PC-9 (cell line): ENCODE measurements at regions not wholly inside any gene's neighbourhood (a gene's known extent, or its start where the extent isn't known, plus 50 kb on each side); places are given as distances from the start of the nearest gene placed in this dataset.

Experiments
- BruUV-seq: library from RNA; stranded (reverse); fragments of 400-500 nt; replicated peaks from 2 replicates; lab custom pipeline; 2021; lab: Mats Ljungman, UMichigan
- CTCF ChIA-PET: fragments of 300-600 bp; sonication (Branson Sonifier 250); formaldehyde crosslinking; loops from one replicate; lab custom pipeline; 2022; ENCODE audit warnings: antibody characterized with exemption; lab: Charles Lee
- POLR2A ChIA-PET: fragments of 300-600 bp; sonication (Branson Sonifier 250); formaldehyde crosslinking; loops from one replicate; lab custom pipeline; 2022; ENCODE audit warnings: antibody characterized with exemption; ENCODE audit not compliant: unreplicated experiment; lab: Charles Lee
- DNase-seq, 2 experiments: peaks; one replicate each; pipeline versions ENCODE4 v3.0.0 to v3.0.0-alpha.2; 2015 to 2022; ENCODE audit warnings: mixed read lengths in 1 of 2
- H2AFZ ChIP-seq: fragments of 200-600 bp; sonication (generic); 2 replicates; pipeline ENCODE4 v1.8.1; 2017; ENCODE audit warnings: antibody characterized with exemption
- H3F3A ChIP-seq: fragments of 200-600 bp; sonication (generic); 2 replicates; pipeline ENCODE4 v1.8.1; 2017; ENCODE audit warnings: antibody characterized with exemption, mild to moderate bottlenecking, low read depth; ENCODE audit not compliant: insufficient read depth
- H3K27ac ChIP-seq: fragments of 200-600 bp; sonication (generic); 2 replicates; pipeline ENCODE4 v1.6.1; 2016; ENCODE audit warnings: mixed run types
- H3K27me3 ChIP-seq: fragments of 200-600 bp; sonication (generic); 2 replicates; pipeline ENCODE4 v1.6.1; 2016; ENCODE audit warnings: low read depth, mixed run types; ENCODE audit not compliant: insufficient read depth
- H3K36me3 ChIP-seq: fragments of 200-600 bp; sonication (generic); 2 replicates; pipeline ENCODE4 v1.6.1; 2016; ENCODE audit warnings: low read depth, mixed run types
- H3K4me1 ChIP-seq: fragments of 200-600 bp; sonication (generic); replicated peaks from 2 replicates; pipeline ENCODE4 v1.6.1; 2016; ENCODE audit warnings: mixed run types; ENCODE audit not compliant: insufficient read depth
- H3K4me2 ChIP-seq: fragments of 200-600 bp; sonication (generic); 2 replicates; pipeline ENCODE4 v1.6.1; 2017; ENCODE audit warnings: mixed run types
- H3K4me3 ChIP-seq: fragments of 200-600 bp; sonication (generic); 2 replicates; pipeline ENCODE4 v1.6.1; 2016; ENCODE audit warnings: mixed run types
- H3K79me2 ChIP-seq: fragments of 200-600 bp; sonication (generic); 2 replicates; pipeline ENCODE4 v1.6.1; 2017; ENCODE audit warnings: low read depth, mixed run types
- H3K9me2 ChIP-seq: fragments of 200-600 bp; sonication (generic); 2 replicates; pipeline ENCODE4 v1.8.1; 2017; ENCODE audit warnings: mild to moderate bottlenecking; ENCODE audit not compliant: insufficient read depth
- H3K9me3 ChIP-seq: fragments of 200-600 bp; sonication (generic); 2 replicates; pipeline ENCODE4 v1.8.1; 2016; ENCODE audit warnings: low read depth; ENCODE audit not compliant: insufficient read depth
- H4K20me1 ChIP-seq: fragments of 200-600 bp; sonication (generic); 2 replicates; pipeline ENCODE4 v1.8.1; 2017; ENCODE audit not compliant: insufficient read depth
- EZH2 ChIP-seq: fragments of 200-600 bp; sonication (generic); IDR thresholded peaks from 2 replicates; pipeline ENCODE4 v1.8.0; 2017; ENCODE audit warnings: antibody characterized with exemption, low read depth
- intact Hi-C: fragments of 100-400 bp; cut with micrococcal nuclease; formaldehyde crosslinking; loops from one replicate; pipeline ENCODE4 v1.10.0; 2022; ENCODE audit not compliant: unreplicated experiment
- TF ChIP-seq, protein P1 (sequence below): fragments of 200-600 bp; sonication (generic); conservative IDR thresholded peaks from 2 replicates; pipeline ENCODE4 v1.6.1; 2017; ENCODE audit warnings: mixed run types, antibody characterized with exemption, mild to moderate bottlenecking, moderate library complexity

DNA sequence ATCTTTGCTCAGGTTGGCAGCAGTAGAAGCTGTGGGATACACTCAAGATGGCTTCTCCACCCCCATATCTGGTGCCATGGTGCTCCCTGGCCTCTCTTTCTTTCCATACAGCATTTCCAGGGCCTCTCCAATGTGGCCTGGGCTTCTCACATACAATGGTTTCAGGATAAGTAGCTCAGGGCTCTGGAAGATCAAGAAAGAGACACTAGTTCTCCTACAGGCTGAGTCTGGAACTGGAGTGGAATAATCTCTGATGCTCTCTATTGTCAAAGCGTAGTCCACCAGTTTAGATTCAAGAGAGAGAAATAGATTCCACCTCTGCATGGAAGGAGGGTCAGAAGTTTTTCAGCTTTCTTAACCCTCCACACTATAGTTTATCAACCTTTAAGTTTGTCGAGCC is 138.2 kb upstream of the AADAT start:
- Histone ChIP-seq H3K4me3 (no peak overlapping the region), H3K36me3 (no peaks in the 10 kb centered on the region), H2AFZ (no peak overlapping the region), H3K9me2 (no peaks in the 10 kb centered on the region), H3K4me2 (no peak overlapping the region), H3K79me2 (no peaks in the 10 kb centered on the region), H3F3A (no peaks in the 10 kb centered on the region), H4K20me1 (no peaks in the 10 kb centered on the region), H3K27ac (no peak overlapping the region), H3K4me1 (no peaks in the 10 kb centered on the region), H3K27me3 (no peaks in the 10 kb centered on the region), H3K9me3 (no peaks in the 10 kb centered on the region)
- TF ChIP-seq, protein P1, sequence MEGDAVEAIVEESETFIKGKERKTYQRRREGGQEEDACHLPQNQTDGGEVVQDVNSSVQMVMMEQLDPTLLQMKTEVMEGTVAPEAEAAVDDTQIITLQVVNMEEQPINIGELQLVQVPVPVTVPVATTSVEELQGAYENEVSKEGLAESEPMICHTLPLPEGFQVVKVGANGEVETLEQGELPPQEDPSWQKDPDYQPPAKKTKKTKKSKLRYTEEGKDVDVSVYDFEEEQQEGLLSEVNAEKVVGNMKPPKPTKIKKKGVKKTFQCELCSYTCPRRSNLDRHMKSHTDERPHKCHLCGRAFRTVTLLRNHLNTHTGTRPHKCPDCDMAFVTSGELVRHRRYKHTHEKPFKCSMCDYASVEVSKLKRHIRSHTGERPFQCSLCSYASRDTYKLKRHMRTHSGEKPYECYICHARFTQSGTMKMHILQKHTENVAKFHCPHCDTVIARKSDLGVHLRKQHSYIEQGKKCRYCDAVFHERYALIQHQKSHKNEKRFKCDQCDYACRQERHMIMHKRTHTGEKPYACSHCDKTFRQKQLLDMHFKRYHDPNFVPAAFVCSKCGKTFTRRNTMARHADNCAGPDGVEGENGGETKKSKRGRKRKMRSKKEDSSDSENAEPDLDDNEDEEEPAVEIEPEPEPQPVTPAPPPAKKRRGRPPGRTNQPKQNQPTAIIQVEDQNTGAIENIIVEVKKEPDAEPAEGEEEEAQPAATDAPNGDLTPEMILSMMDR = no peak
- no peak for TF ChIP-seq EZH2
- DNase-seq = no peak
- POLR2A ChIA-PET = no interaction called here
- no TSS peak for BruUV-seq
- CTCF ChIA-PET = no interaction called here
- intact Hi-C loops = no loop called here

DNA sequence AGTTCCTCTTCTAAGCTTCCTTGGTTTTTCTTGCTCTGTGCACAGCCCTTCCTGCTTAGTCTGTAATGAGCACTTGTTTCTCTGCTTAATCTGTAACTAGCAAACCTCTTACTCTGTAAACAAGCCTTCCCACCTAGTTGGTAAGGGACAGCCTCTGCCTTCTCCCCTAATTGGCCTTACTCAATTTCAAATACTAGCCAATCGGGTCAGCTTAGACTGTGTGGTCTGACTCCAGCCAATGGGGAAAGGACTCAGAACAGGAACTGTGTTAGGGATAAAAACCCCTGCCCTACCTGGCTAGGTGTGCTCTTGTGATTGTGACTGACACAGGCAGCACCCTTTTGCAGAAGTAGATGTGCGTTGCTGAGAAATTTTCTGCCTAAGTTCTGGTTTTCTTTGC is 136.5 kb upstream of the AADAT start:
- ChIA-PET POLR2A (no interaction called here), CTCF (no interaction called here)
- BruUV-seq = no TSS peak
- no peak overlapping the region for H3K27ac ChIP-seq
- H3K9me3 ChIP-seq = no peaks in the 10 kb centered on the region
- intact Hi-C loops = no loop called here
- no peaks in the 10 kb centered on the region for H3F3A ChIP-seq
- H3K36me3 ChIP-seq = no peaks in the 10 kb centered on the region
- no peak overlapping the region for H3K4me2 ChIP-seq
- H3K79me2 ChIP-seq = no peaks in the 10 kb centered on the region
- H4K20me1 ChIP-seq = no peaks in the 10 kb centered on the region
- no peak overlapping the region for H2AFZ ChIP-seq
- H3K4me3 ChIP-seq = no peak overlapping the region
- no peak for DNase-seq
- no peaks in the 10 kb centered on the region for H3K27me3 ChIP-seq
- TF ChIP-seq, protein P1 = no peak
- TF ChIP-seq EZH2 = no peak
- H3K4me1 ChIP-seq = no peaks in the 10 kb centered on the region
- no peaks in the 10 kb centered on the region for H3K9me2 ChIP-seq

DNA sequence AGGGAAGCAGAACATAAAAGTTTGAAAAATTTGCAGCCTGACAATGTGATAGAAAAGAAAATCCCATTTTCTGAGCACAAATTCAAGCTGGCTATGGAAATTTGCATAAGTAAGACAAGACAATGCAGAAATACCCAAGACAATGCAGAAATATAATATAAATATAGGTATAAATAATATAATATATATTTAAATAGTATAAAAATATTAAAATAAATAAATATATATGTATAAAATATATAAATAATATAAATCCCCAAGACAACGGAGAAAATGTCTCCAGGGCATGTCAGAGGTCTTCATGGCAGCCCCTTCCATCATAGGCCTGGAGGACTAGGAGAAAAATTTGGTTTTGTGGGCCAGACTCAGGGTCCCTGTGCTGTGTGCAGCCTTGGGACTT is 125.0 kb upstream of the AADAT start:
- Histone ChIP-seq H2AFZ (no peak overlapping the region), H3K9me3 (no peaks in the 10 kb centered on the region), H3K79me2 (no peaks in the 10 kb centered on the region), H3K9me2 (no peaks in the 10 kb centered on the region), H4K20me1 (no peaks in the 10 kb centered on the region), H3K27me3 (no peaks in the 10 kb centered on the region), H3K4me1 (no peaks in the 10 kb centered on the region), H3K4me3 (no peak overlapping the region), H3K4me2 (no peak overlapping the region), H3K27ac (no peak overlapping the region), H3F3A (no peaks in the 10 kb centered on the region), H3K36me3 (no peaks in the 10 kb centered on the region)
- intact Hi-C loops = no loop called here
- BruUV-seq = no TSS peak
- POLR2A ChIA-PET = no interaction called here
- no peak for DNase-seq
- CTCF ChIA-PET = no interaction called here
- no peak for TF ChIP-seq EZH2
- TF ChIP-seq, protein P1 = no peak
